ENCODE measurements at regions not wholly inside any gene's neighbourhood (a gene's known extent, or its start where the extent isn't known, plus 50 kb on each side); places are given as distances from the start of the nearest gene placed in this dataset.

- TF ChIP-seq NFRKB (IDR thresholded peaks at IDR 0.05): no peak
- no peak for TF ChIP-seq ELF4 (IDR thresholded peaks at IDR 0.05)
- no peak for TF ChIP-seq BHLHE40 (IDR thresholded peaks at IDR 0.05; ENCODE audit: borderline replicate concordance)
- no peak for TF ChIP-seq SP1 (IDR thresholded peaks at IDR 0.05)
- CTCF ChIA-PET: no interaction called here
- no peak for DNase-seq (ENCODE audit: extremely low spot score)
- POLR2A ChIA-PET: no interaction called here
Measured at GRCh38 chr2:126370201-126370600, 285.8 kb upstream of the GYPC start.

DNA sequence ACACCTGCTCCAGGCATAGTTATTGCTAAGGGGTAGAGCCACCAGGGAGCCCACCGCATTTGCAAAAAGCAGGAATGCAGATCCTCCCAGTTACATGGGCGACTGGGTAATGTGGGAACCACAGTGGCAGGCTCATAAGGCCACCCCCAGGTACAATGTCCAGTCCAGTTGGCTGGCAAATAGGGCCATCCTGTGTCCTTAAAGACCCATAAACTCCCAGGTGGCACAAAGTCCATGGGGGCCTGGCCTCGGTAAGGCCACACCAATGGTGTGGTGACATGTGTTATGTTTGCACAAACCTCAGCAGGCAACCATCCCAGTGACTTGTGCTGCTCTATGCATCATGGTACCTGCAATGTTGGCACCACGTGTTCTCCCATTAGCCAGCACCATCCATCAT lies 283.6 kb upstream of the GYPC start:
- CTCF ChIA-PET: no interaction called here

DNA sequence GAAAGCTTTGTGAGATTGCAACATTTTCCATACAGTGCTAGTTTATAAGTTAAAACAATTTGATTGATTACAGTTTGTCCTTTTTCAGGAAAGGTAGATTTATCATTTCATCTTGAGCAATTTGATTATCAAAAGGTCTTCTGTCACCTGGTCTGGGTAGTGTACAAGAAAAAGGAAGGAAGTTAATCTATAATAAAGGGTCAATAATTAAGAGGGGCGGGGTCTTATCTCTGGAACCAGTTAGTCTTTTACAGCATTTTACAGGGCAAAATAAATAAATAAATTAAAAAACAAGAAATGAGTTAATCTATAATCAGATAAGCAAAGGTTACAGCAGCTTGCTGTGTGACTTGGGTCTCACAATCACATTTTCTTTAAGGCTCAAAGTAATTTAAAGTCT lies 277.8 kb upstream of the GYPC start:
- TF ChIP-seq HDGF (IDR thresholded peaks at IDR 0.05; ENCODE audit: borderline replicate concordance) (no peak), L3MBTL2 (conservative IDR thresholded peaks at IDR 0.05) (no peak), TARDBP (IDR thresholded peaks at IDR 0.05) (no peak)
- ChIA-PET CTCF (no interaction called here), POLR2A (no interaction called here)
- no peak for DNase-seq (ENCODE audit: extremely low spot score)

More for the DNA sequence above, 283.6 kb upstream of the GYPC start:
- POLR2A ChIA-PET: no interaction called here
- no peak for DNase-seq (ENCODE audit: extremely low spot score)
- TF ChIP-seq ARNT (IDR thresholded peaks at IDR 0.05) (no peak), BHLHE40 (IDR thresholded peaks at IDR 0.05; ENCODE audit: borderline replicate concordance) (no peak), L3MBTL2 (conservative IDR thresholded peaks at IDR 0.05) (no peak), SUZ12 (IDR thresholded peaks at IDR 0.05) (no peak), CTBP1 (IDR thresholded peaks at IDR 0.05; ENCODE audit: borderline replicate concordance) (no peak), FOXK2 (IDR thresholded peaks at IDR 0.05) (no peak), SP1 (IDR thresholded peaks at IDR 0.05) (no peak), NFRKB (IDR thresholded peaks at IDR 0.05) (no peak), HDGF (IDR thresholded peaks at IDR 0.05; ENCODE audit: borderline replicate concordance) (no peak)

GRCh38 chr2:126381091-126381490 lies 274.9 kb upstream of the GYPC start:
- no peak for TF ChIP-seq FOXK2 (IDR thresholded peaks at IDR 0.05)
- no peak for TF ChIP-seq FOXM1 (IDR thresholded peaks at IDR 0.05; ENCODE audit: borderline replicate concordance)
- TF ChIP-seq SUZ12 (IDR thresholded peaks at IDR 0.05): no peak
- DNase-seq (ENCODE audit: extremely low spot score): no peak
- POLR2A ChIA-PET: no interaction called here
- CTCF ChIA-PET: no interaction called here

GRCh38 chr2:126382998-126383397 lies 273.0 kb upstream of the GYPC start:
- ChIA-PET POLR2A (no interaction called here), CTCF (no interaction called here)
- DNase-seq (ENCODE audit: extremely low spot score): no peak
- no peak for TF ChIP-seq SUZ12 (IDR thresholded peaks at IDR 0.05)
- TF ChIP-seq LEF1 (IDR thresholded peaks at IDR 0.05; ENCODE audit: borderline replicate concordance): no peak
- TF ChIP-seq CTBP1 (IDR thresholded peaks at IDR 0.05; ENCODE audit: borderline replicate concordance): no peak
- no peak for TF ChIP-seq SP1 (IDR thresholded peaks at IDR 0.05)
- TF ChIP-seq BHLHE40 (IDR thresholded peaks at IDR 0.05; ENCODE audit: borderline replicate concordance): no peak
- no peak for TF ChIP-seq ARNT (IDR thresholded peaks at IDR 0.05)
- TF ChIP-seq HDGF (IDR thresholded peaks at IDR 0.05; ENCODE audit: borderline replicate concordance): no peak
- TF ChIP-seq NFRKB (IDR thresholded peaks at IDR 0.05): no peak
- TF ChIP-seq ZNF384 (IDR thresholded peaks at IDR 0.05): no peak
- no peak for TF ChIP-seq TARDBP (IDR thresholded peaks at IDR 0.05)
- no peak for TF ChIP-seq FOXK2 (IDR thresholded peaks at IDR 0.05)

GRCh38 chr2:126383800-126384199 lies 272.2 kb upstream of the GYPC start:
- POLR2A ChIA-PET: no interaction called here
- no peak for DNase-seq (ENCODE audit: extremely low spot score)

DNA sequence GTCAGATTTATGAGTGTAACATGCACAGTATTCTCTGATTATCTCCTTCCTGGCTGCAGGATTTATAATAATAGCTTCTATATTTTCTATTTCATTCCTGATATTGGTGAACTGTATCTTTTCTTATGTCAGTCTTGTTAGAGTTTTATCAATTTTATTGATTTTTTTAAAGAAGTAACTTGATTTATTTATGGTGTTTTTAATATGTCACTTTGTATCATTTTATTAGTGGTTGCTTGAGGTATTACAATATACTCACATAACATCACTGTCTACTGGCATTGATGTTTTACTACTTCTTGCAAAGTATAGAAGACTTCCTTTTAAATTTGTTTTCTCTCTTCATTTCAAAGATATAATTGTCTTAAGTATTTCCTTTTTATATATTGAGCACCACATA lies 270.5 kb upstream of the GYPC start:
- TF ChIP-seq HDGF (IDR thresholded peaks at IDR 0.05; ENCODE audit: borderline replicate concordance) (no peak), FOXA1 (IDR thresholded peaks at IDR 0.05) (no peak), L3MBTL2 (conservative IDR thresholded peaks at IDR 0.05) (no peak), LEF1 (IDR thresholded peaks at IDR 0.05; ENCODE audit: borderline replicate concordance) (no peak), NFRKB (IDR thresholded peaks at IDR 0.05) (no peak)
- TF ChIP-seq, protein P1, sequence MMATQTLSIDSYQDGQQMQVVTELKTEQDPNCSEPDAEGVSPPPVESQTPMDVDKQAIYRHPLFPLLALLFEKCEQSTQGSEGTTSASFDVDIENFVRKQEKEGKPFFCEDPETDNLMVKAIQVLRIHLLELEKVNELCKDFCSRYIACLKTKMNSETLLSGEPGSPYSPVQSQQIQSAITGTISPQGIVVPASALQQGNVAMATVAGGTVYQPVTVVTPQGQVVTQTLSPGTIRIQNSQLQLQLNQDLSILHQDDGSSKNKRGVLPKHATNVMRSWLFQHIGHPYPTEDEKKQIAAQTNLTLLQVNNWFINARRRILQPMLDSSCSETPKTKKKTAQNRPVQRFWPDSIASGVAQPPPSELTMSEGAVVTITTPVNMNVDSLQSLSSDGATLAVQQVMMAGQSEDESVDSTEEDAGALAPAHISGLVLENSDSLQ (IDR thresholded peaks at IDR 0.05): no peak
- DNase-seq (ENCODE audit: extremely low spot score): no peak
- ChIA-PET POLR2A (no interaction called here), CTCF (no interaction called here)

More at GRCh38 chr2:126383800-126384199, 272.2 kb upstream of the GYPC start:
- CTCF ChIA-PET: no interaction called here
- TF ChIP-seq L3MBTL2 (conservative IDR thresholded peaks at IDR 0.05): no peak
- no peak for TF ChIP-seq SP1 (IDR thresholded peaks at IDR 0.05)
- no peak for TF ChIP-seq BHLHE40 (IDR thresholded peaks at IDR 0.05; ENCODE audit: borderline replicate concordance)
- TF ChIP-seq ARNT (IDR thresholded peaks at IDR 0.05): no peak
- TF ChIP-seq FOXK2 (IDR thresholded peaks at IDR 0.05): no peak
- no peak for TF ChIP-seq ELF4 (IDR thresholded peaks at IDR 0.05)
- no peak for TF ChIP-seq ZNF384 (IDR thresholded peaks at IDR 0.05)
- no peak for TF ChIP-seq TARDBP (IDR thresholded peaks at IDR 0.05)
- TF ChIP-seq SUZ12 (IDR thresholded peaks at IDR 0.05): no peak
- TF ChIP-seq NFRKB (IDR thresholded peaks at IDR 0.05): no peak
- TF ChIP-seq, protein P1 (IDR thresholded peaks at IDR 0.05): no peak
- TF ChIP-seq FOXA1 (IDR thresholded peaks at IDR 0.05): no peak
- TF ChIP-seq LEF1 (IDR thresholded peaks at IDR 0.05; ENCODE audit: borderline replicate concordance): no peak
- TF ChIP-seq CTBP1 (IDR thresholded peaks at IDR 0.05; ENCODE audit: borderline replicate concordance): no peak
- TF ChIP-seq FOXM1 (IDR thresholded peaks at IDR 0.05; ENCODE audit: borderline replicate concordance): no peak
- no peak for TF ChIP-seq HDGF (IDR thresholded peaks at IDR 0.05; ENCODE audit: borderline replicate concordance)

DNA sequence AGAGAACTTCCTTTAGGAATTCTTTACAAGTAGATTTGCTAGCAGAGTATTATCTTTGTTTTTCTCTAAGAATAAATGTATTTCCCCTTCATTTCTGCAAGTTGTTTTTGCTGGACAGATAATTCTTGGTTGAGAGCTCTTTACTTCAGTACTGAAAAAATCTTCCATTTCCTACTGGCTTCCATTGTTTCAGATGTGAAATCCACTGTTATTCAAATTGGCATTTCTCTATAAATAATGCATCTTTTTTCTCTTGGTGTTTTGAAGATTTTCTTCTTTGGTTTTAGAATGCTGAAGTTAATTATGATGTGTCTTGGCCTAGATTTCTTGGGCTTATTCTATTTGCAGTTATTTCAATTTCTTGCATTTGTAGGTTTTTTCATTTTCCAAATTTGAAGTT lies 270.0 kb upstream of the GYPC start:
- ChIA-PET POLR2A (no interaction called here), CTCF (no interaction called here)
- DNase-seq (ENCODE audit: extremely low spot score): no peak
- no peak for TF ChIP-seq FOXK2 (IDR thresholded peaks at IDR 0.05)
- TF ChIP-seq FOXM1 (IDR thresholded peaks at IDR 0.05; ENCODE audit: borderline replicate concordance): no peak

All from HEK293T (cell line).